ENCODE measurements at regions not wholly inside any gene's neighbourhood (a gene's known extent, or its start where the extent isn't known, plus 50 kb on each side); places are given as distances from the start of the nearest gene placed in this dataset.
"Not testable (repeated sequence)": the region's sequence is repeated elsewhere in the genome, so short reads cannot be mapped to it uniquely, and the experiment has no call there.

DNA sequence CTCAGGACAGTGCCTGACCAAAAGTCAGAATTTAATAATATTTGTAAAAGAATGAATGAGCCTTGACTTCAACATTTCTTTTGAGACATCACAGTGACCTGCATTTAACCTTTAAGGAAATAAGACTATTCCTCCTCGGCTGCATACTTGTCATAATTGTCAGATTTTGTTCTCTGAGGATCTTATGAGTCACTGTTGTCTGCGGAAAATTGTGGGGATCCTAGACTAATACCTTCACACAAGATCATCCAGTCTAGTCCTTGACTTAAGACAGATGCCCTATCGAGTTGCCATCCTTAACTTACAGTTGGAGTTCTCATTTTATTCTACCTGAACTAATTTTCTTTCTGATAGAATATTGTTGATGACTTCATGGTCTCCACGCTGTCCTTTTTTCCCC is 198.4 kb downstream of the DLEU7 start:
- no peak for DNase-seq (ENCODE audit: low read depth)

GRCh38 chr13:50646070-50646469 is 197.4 kb downstream of the DLEU7 start:
- no peak for DNase-seq (ENCODE audit: low read depth)

- DNase-seq (ENCODE audit: low read depth): no peak
Measured at GRCh38 chr13:50649211-50649610, 194.3 kb downstream of the DLEU7 start.

GRCh38 chr13:50650592-50651504 is 192.6 kb downstream of the DLEU7 start:
- no peak for DNase-seq (ENCODE audit: low read depth)

GRCh38 chr13:50651922-50652321 is 191.6 kb downstream of the DLEU7 start:
- DNase-seq (ENCODE audit: low read depth): no peak

GRCh38 chr13:50654331-50654730 is 189.2 kb downstream of the DLEU7 start:
- DNase-seq (ENCODE audit: low read depth): no peak

GRCh38 chr13:50661881-50662280 is 181.6 kb downstream of the DLEU7 start:
- not testable (repeated sequence) for DNase-seq (ENCODE audit: low read depth)

DNA sequence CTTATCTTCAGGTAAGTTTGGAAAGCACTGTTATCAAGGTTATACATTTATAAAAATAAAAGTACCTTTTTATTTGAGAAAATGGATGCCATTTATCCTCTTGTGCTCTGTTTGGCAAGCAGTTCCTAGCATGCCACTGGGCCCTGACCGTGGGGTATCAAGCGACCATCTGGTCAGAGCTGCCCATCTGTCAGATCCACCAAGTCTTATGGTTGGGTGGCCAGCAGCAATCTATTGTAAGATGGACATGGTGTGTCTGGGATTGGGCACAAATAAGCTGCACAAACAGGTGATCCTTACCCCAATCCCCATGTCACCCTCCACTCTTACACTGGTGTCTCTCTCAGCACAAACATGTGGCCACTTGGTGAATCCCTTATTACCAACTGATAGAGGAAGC is 178.5 kb downstream of the DLEU7 start:
- DNase-seq (ENCODE audit: low read depth): no peak

DNA sequence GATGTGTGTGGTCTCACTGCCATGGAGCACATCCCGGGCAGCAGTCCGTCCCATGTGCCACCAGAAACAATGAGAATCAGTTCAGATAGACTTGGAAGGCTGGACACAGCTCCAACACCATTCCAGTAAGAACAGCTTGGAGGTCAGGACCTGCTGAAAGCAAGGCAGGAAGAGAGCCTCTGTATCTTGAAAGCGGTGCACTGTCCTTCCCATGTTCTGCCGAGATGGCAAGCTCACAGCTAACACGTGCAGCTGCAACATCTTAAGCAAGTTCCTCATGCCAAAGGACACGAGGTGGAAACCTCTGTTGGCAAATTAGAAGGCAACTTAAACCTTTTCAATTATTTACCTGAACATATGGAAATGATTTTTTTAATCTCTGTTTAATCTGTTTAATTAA is 175.4 kb downstream of the DLEU7 start:
- no peak for DNase-seq (ENCODE audit: low read depth)

DNA sequence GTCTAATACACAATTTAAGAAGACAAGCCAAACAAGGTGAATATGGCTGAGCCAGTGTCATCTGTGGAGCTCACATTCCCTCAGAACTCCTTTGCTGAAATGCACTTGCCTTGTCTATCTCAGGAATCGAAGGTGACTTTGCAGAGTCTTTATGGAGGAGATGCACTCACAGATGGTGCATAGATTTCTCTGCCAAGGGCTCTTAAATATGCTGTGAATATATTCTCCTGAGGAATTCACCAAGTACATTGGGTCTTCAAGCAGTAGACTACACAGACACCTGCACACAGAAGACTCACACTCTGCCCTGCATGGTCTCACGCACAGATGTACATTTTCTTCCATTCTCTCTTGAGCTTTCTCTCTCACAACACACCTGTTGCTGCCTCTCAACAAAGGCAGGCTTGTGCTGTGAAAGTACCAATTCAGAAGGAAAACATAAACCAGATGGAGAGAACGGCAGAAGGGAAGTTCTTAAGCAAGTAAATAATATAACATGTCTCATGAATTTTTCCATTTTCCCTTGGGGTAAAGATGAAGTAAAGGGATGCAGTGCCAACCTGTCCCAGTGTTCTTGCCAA is 174.7 kb downstream of the DLEU7 start:
- DNase-seq (ENCODE audit: low read depth): no peak

GRCh38 chr13:50670272-50670671 is 173.2 kb downstream of the DLEU7 start:
- DNase-seq (ENCODE audit: low read depth): no peak

DNA sequence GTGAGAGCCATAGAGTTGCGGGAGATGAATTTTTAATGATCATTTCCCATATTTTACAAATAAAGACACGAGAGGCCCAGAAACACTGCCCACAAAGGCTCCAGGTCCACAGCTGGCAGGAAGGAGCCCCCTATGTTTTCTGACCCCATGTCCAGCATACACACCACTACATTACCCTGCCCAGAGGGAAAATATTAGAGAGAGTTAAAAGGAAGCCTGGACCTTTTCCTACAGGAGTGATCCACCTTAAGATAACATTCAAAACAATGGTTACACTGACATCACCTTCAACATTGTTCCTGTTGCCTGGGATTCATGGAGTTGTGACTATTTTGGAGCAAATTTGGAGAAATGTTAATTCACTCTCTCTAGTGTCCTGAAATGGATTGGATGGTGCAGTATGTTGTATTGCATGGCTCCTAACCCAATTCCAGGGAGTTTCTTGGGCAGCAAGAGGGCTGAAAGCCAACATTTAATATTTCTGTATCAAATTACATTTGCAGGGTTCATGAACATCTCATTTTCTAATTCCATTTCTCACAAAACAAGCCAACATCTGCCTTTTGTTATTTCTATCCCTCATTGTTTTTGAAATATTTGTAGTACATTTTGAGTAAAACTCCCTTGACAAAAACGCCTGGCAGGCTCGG is 172.5 kb downstream of the DLEU7 start:
- no peak for DNase-seq (ENCODE audit: low read depth)

DNA sequence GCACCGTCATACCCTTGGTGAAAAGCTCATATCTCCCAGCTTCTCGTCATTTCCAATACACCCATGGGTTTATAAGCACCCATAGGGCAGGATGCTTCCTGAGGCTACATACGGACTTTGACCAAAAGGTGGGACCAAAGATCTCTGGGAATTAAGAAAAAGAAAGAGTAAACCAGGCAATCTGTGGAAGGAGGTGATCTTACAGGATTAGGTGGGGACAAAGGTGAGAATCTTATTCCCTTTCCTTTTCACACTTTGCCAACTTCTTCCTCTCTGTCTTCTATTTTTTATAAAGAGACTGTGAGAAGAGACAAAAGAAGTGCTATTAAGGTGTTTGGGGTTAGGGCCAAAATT is 172.0 kb downstream of the DLEU7 start:
- DNase-seq (ENCODE audit: low read depth): no peak

DNA sequence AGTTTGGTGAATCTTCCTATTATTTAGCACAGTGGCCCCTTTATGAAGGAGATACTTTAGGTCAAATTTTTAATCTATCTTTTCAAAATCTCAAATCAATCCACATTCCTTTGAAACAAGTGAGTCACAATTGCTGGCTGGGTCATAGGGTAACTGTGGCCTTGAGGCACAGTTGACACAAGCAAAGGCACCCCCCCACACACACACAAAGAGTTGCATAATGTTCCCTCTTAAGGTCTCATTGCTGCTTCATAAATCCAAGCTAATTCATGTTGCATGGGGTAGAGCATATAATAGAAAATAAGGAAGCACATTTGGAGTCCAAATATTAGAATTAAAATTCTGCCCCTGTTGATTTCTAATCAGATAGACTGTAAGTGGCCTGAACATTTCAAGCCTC is 171.5 kb downstream of the DLEU7 start:
- no peak for DNase-seq (ENCODE audit: low read depth)

DNA sequence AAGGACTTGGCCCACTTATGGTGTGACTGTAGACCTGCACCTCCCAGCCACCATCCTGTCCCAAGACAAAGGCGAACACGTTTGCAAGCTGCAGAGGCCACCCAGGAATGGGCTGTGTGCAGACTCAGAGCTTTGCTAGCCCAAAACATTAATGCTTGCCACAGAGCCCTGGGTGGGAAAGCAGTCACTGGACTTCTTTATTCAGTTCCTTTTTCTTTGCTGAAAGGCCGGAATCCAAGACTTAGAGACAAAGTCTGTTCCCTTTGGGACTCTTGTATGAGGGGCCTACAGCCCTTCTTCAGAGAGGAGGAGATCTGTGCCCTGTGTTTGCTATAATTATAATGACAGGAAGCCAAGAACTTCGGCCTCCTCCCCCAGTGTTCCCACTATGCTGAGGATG is 167.8 kb downstream of the DLEU7 start:
- DNase-seq (ENCODE audit: low read depth): no peak

GRCh38 chr13:50676602-50677001 is 166.9 kb downstream of the DLEU7 start:
- no peak for DNase-seq (ENCODE audit: low read depth)

DNA sequence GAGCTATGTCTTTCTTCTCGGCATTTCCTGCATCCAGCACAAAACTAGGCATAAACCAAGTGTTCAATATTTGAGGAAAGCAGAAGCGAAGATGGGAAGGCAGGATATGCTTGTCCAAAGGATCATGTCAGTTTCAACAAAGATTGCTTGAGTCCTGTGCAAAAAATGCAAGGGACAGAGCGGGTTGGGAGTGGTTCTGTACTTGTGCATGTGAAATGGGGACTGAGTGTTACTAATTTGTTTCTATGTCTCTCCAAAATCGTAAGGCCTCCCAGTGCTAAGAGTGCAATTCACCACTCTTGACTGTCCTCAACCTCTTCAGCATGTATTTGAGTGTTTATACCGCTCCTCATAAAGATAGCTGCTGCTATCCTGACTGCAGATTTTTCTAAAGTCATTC is 166.2 kb downstream of the DLEU7 start:
- no peak for DNase-seq (ENCODE audit: low read depth)

DNA sequence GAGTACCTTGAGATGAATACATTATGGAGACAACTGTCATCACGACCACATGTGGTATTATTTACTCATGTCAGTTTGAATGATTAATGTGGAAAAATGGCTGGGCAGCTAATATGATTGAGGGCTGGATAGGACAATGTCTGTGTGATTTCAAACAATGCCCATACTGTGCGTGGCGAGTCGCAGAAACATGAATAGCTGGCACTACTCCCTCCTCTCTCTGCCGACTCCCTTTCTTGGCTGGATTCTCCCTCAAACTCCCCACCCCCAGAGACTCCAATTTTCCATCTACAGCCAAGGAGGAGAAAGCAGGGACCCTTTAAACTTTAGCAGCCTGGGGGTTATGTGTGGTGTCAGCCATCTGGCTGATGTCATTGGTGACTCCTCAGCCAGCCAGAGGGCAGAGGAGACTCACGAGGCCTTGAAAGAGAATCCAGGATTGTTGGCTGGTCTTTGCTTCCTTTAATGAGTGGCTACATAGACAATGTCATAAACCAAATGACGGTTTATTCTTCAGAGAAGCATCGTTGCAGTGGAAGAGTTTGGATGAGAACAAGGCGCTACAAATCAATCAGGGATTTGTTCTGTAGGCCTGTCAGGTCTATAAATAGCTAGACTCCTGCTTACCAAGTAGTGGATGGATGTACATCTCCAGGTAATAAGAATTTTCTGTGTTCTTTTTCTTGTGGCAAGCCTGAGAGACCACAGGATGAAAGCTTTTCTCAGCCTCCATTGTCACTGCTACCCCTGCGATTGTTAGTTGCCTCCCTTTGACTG is 165.6 kb downstream of the DLEU7 start:
- no peak for DNase-seq (ENCODE audit: low read depth)

DNA sequence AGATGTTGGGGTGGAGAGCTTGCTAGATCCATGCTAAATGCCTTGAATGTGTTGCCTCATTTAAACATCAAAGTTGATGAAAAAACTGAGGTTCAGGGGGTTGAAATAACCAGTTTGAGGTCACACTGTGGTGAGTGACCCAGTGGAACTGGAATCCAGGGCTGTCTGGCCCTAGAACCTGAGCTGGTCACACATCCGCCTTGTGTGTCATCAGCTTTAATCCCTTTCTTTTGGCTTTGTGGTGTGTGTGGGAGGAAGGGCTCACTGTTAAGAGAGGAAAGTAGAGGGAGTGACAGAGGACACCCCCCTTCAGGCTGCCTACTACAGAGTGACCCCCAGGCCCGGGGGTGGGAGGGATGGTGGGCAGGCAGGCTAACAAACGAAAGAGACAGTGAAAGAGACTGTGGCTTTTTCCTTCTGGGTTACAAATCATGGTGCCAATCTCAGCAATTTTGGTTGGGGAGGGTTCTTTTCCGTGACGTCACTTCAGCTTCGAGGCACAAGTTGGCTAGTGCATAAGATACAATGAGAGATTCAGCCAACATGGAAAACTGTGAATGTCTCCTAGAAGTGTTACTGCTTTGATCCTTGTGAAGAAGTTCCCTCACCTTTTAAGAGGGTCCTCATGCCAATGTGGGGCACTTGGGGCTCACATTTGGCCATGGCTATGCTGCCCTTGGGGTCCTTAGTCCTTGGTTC is 164.9 kb downstream of the DLEU7 start:
- DNase-seq (ENCODE audit: low read depth): no peak

DNA sequence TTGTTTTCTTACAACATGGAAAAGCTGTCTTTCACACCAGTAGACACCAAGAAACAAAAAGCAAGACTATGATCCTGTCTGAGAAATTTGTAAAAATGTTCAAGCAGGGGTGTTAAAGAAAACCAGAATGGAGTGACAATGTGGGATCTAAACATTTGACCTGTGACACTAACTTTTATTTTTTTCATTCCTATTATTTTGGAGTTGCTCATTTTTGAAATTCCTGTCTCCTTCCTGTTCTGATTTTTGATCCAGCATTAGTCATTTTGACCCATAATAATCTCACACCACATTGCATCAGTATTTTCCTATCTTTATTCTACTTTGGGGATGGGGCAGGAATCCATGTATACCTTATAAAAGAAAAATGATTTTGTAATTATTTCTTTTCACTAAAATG is 164.2 kb downstream of the DLEU7 start:
- no peak for DNase-seq (ENCODE audit: low read depth)

DNA sequence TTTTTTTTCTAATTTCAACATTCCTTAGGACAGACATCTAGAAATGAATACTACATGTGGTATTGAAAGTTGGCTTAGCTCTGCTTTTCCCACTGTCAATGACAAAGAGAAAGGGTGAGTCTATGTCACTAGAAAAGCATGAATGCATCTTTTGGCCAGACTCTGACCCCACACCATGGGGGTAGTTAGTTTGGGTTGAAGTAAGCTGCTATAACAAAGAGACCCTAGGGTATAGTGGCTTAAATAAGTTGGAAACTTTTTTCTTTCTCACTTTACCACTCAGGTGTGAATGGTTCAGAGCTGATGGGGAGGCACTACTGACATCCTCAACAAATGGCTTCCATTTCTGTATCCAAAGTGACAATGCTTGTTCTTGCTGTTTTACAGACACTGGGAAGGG is 161.5 kb downstream of the DLEU7 start:
- no peak for DNase-seq (ENCODE audit: low read depth)

- DNase-seq (ENCODE audit: low read depth): no peak
Measured at GRCh38 chr13:50682966-50683365, 160.5 kb downstream of the DLEU7 start.
